HEK293 (cell line): ENCODE measurements at regions not wholly inside any gene's neighbourhood (a gene's known extent, or its start where the extent isn't known, plus 50 kb on each side); places are given as distances from the start of the nearest gene placed in this dataset.
A peak's percentile ranks its signal among the peaks of the same experiment; 100 is the strongest.

ENCODE experiments used
- CTCF ChIA-PET: fragments of 350-600 bp; formaldehyde crosslinking; extraction: SDS; loops from one replicate; lab custom pipeline; 2021; ENCODE audit warnings: antibody characterized with exemption; lab: Yijun Ruan, JAX
- POLR2A ChIA-PET: fragments of 300-600 bp; formaldehyde crosslinking; extraction: SDS; loops from one replicate; lab custom pipeline; 2020; ENCODE audit warnings: antibody characterized with exemption, inconsistent platforms; lab: Yijun Ruan, JAX
- H3K27ac ChIP-seq: fragments of 200-500 bp; sonication (Bioruptor generic); 2 replicates; pipeline ENCODE4 v1.5.1; 2014; ENCODE audit warnings: low read depth, low read length, control low read depth, inconsistent platforms; ENCODE audit errors: extremely low read depth
- H3K36me3 ChIP-seq, 2 experiments: fragments of 200-500 bp in 1 of 2; sonication (Bioruptor generic) in 1 of 2; 1 replicate in 1 of 2; 2 replicates in 1 of 2; pipeline ENCODE4 v1.5.1; 2014 to 2017; ENCODE audit warnings: inconsistent platforms in 2 of 2, low read length in 2 of 2; ENCODE audit not compliant: control insufficient read depth in 2 of 2, insufficient read depth in 1 of 2
- H3K4me1 ChIP-seq: fragments of 200-500 bp; sonication (Bioruptor generic); 2 replicates; pipeline ENCODE4 v1.5.1; 2014; ENCODE audit warnings: mild to moderate bottlenecking, low read length, inconsistent platforms; ENCODE audit not compliant: control insufficient read depth, insufficient read depth
- H3K4me3 ChIP-seq: 2 replicates; pipeline ENCODE4 v1.5.1; 2011; ENCODE audit warnings: low read depth, mild to moderate bottlenecking, control low read depth, low read length, moderate library complexity
- H3K9me3 ChIP-seq: fragments of 200-500 bp; sonication (Bioruptor generic); 2 replicates; pipeline ENCODE4 v1.5.1; 2014; ENCODE audit warnings: low read depth, low read length, inconsistent platforms; ENCODE audit not compliant: control insufficient read depth, insufficient read depth
- GFI1B ChIP-seq: fragments of 450-650 bp; formaldehyde crosslinking; IDR thresholded peaks from 2 replicates; pipeline ENCODE4 v1.5.1; 2016; ENCODE audit warnings: missing biosample characterization, missing genetic modification characterization
- INSM2 ChIP-seq: fragments of 450-650 bp; formaldehyde crosslinking; IDR thresholded peaks from 2 replicates; pipeline ENCODE4 v1.5.1; 2016; ENCODE audit warnings: missing biosample characterization, missing genetic modification characterization
- PRDM4 ChIP-seq: fragments of 450-650 bp; formaldehyde crosslinking; IDR thresholded peaks from 2 replicates; pipeline ENCODE4 v1.5.1; 2017; ENCODE audit warnings: missing biosample characterization, missing genetic modification characterization
- REPIN1 ChIP-seq: fragments of 450-650 bp; formaldehyde crosslinking; IDR thresholded peaks from 2 replicates; pipeline ENCODE4 v1.5.1; 2017; ENCODE audit warnings: missing biosample characterization, missing genetic modification characterization, low read depth
- ZBTB8A ChIP-seq: fragments of 450-650 bp; formaldehyde crosslinking; IDR thresholded peaks from 2 replicates; pipeline ENCODE4 v1.5.1; 2016; ENCODE audit warnings: missing biosample characterization, missing genetic modification characterization
- ZNF10 ChIP-seq: fragments of 450-650 bp; formaldehyde crosslinking; IDR thresholded peaks from 2 replicates; pipeline ENCODE4 v1.5.1; 2017; ENCODE audit warnings: missing biosample characterization, missing genetic modification characterization
- ZNF140 ChIP-seq: fragments of 450-650 bp; formaldehyde crosslinking; IDR thresholded peaks from 2 replicates; pipeline ENCODE4 v1.5.1; 2016; ENCODE audit warnings: missing biosample characterization, missing genetic modification characterization
- ZNF155 ChIP-seq: fragments of 450-650 bp; formaldehyde crosslinking; IDR thresholded peaks from 2 replicates; pipeline ENCODE4 v1.5.1; 2016; ENCODE audit warnings: missing biosample characterization, missing genetic modification characterization
- ZNF175 ChIP-seq: fragments of 450-650 bp; formaldehyde crosslinking; IDR thresholded peaks from 2 replicates; pipeline ENCODE4 v1.5.1; 2016; ENCODE audit warnings: missing biosample characterization, missing genetic modification characterization
- ZNF221 ChIP-seq: fragments of 450-650 bp; formaldehyde crosslinking; IDR thresholded peaks from 2 replicates; pipeline ENCODE4 v1.5.1; 2017; ENCODE audit warnings: missing biosample characterization, missing genetic modification characterization, borderline replicate concordance
- ZNF350 ChIP-seq: fragments of 450-650 bp; formaldehyde crosslinking; IDR thresholded peaks from 2 replicates; pipeline ENCODE4 v1.5.0; 2017; ENCODE audit warnings: missing biosample characterization, mild to moderate bottlenecking, missing genetic modification characterization
- ZNF449 ChIP-seq: fragments of 450-650 bp; formaldehyde crosslinking; IDR thresholded peaks from 2 replicates; pipeline ENCODE4 v1.5.1; 2017; ENCODE audit warnings: missing biosample characterization, mild to moderate bottlenecking, missing genetic modification characterization, moderate library complexity
- ZNF473 ChIP-seq: fragments of 450-650 bp; formaldehyde crosslinking; IDR thresholded peaks from 2 replicates; pipeline ENCODE4 v1.5.1; 2017; ENCODE audit warnings: missing biosample characterization, missing genetic modification characterization
- ZNF521 ChIP-seq: fragments of 450-650 bp; formaldehyde crosslinking; IDR thresholded peaks from 2 replicates; pipeline ENCODE4 v1.5.1; 2017; ENCODE audit warnings: missing biosample characterization, mild to moderate bottlenecking, missing genetic modification characterization
- ZNF529 ChIP-seq: fragments of 450-650 bp; formaldehyde crosslinking; IDR thresholded peaks from 2 replicates; pipeline ENCODE4 v1.5.1; 2017; ENCODE audit warnings: missing genetic modification characterization, missing biosample characterization; ENCODE audit not compliant: insufficient replicate concordance
- ZNF837 ChIP-seq: fragments of 450-650 bp; formaldehyde crosslinking; IDR thresholded peaks from 2 replicates; pipeline ENCODE4 v1.5.1; 2016; ENCODE audit warnings: missing biosample characterization, missing genetic modification characterization
- ZSCAN4 ChIP-seq: fragments of 450-650 bp; formaldehyde crosslinking; IDR thresholded peaks from 2 replicates; pipeline ENCODE4 v1.5.1; 2017; ENCODE audit warnings: missing biosample characterization, missing genetic modification characterization

DNA sequence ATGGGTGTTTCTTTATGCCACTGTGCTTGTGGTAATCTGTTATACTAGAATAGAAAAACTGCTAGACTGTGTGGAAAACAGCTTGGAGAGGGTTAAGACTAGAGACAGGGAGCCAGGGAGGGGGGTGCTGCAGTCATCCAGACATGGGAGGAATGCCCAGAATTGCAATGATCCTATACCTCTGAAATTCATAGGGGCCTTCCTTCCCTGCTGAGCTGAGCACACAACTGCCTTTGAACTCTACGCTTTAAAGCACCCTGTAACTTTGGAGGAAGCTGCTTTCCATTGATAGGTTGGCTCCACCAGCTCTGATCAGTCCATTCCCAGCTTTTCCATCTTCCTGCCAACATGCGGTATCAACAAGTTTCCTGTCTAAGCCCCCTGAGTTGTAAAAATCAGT, 155.9 kb upstream of the RASGEF1B start:
- Histone ChIP-seq H3K36me3 (no peaks in the 10 kb centered on the region), H3K9me3 (no peaks in the 10 kb centered on the region)
- TF ChIP-seq PRDM4 (tag by site-specific recombination) (no peak), ZNF521 (no peak), ZNF140 (tag by site-specific recombination) (no peak), ZNF473 (tag by site-specific recombination) (no peak), ZSCAN4 (tag by site-specific recombination) (no peak), ZNF350 (tag by site-specific recombination) (no peak), ZNF837 (tag by site-specific recombination) (no peak), ZNF449 (no peak), ZNF221 (no peak), ZNF529 (tag by site-specific recombination) (no peak), ZBTB8A (no peak), ZNF175 (tag by site-specific recombination) (no peak)
- TF ChIP-seq, all 188 proteins: peak for 0
- no peaks in the 10 kb centered on the region; the same call in 1 of the 2 replicates for H3K4me1 ChIP-seq
- POLR2A ChIA-PET = no interaction called here
- CTCF ChIA-PET = no interaction called here
- H3K4me3 ChIP-seq = no peak overlapping the region
- no peak overlapping the region for H3K27ac ChIP-seq

DNA sequence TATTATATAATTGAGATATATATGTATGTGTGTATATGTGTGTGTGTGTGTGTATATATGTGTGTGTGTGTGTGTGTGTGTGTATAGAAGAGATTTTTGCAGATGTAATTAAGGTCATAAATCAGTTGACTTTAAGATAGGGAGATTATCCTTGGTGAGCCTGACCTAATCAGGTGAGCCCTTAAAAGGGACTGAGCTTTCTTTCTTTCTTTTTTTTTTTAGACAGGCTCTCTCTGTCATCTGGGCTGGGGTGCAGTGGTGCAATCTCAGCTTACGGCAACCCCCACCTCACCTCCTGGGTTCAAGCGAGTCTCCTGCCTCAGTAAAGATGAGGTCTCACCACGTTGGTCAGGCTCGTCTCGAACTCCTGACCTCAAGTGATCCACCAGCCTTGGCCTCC, 155.1 kb upstream of the RASGEF1B start:
- ChIA-PET CTCF (no interaction called here), POLR2A (no interaction called here)
- Histone ChIP-seq H3K9me3 (no peaks in the 10 kb centered on the region), H3K4me3 (no peak overlapping the region), H3K27ac (no peak overlapping the region), H3K4me1 (no peaks in the 10 kb centered on the region), H3K36me3 (no peaks in the 10 kb centered on the region)
- TF ChIP-seq ZNF10 = peak; percentile 82
- TF ChIP-seq GFI1B (tag by site-specific recombination) = no peak
- TF ChIP-seq INSM2 (tag by site-specific recombination) = no peak
- no peak for TF ChIP-seq REPIN1 (tag by site-specific recombination)
- TF ChIP-seq ZNF155 (tag by site-specific recombination) = no peak
